Peyer's patch (tissue), 4 donors: ENCODE measurements at regions not wholly inside any gene's neighbourhood (a gene's known extent, or its start where the extent isn't known, plus 50 kb on each side); places are given as distances from the start of the nearest gene placed in this dataset.

ENCODE experiments used
- DNase-seq, 3 donors: peaks; one replicate each; pipeline ENCODE4 v3.0.0-alpha.2; 2017 to 2019
- H3K27ac ChIP-seq, 4 donors: fragments of 200-600 bp; sonication (generic); one replicate each; pipeline ENCODE4 v1.5.1; 2016 to 2019
- H3K27me3 ChIP-seq, 2 donors: fragments of 200-600 bp; sonication (generic); one replicate each; pipeline ENCODE4 v1.5.1; 2019
- H3K36me3 ChIP-seq, 3 donors: fragments of 200-600 bp; sonication (generic); one replicate each; pipeline ENCODE4 v1.5.1; 2016 to 2019
- H3K4me1 ChIP-seq, 4 donors: fragments of 200-600 bp; sonication (generic); one replicate each; pipeline ENCODE4 v1.5.1; 2016 to 2019
- H3K4me3 ChIP-seq, 4 donors: fragments of 200-600 bp; sonication (generic); 1 replicate in 3 of 4; 2 replicates in 1 of 4; pipeline ENCODE4 v1.5.1; 2016 to 2019; ENCODE audit warnings: mild to moderate bottlenecking in 1 of 4
- H3K9me3 ChIP-seq, 4 donors: fragments of 200-600 bp; sonication (generic); one replicate each; pipeline ENCODE4 v1.5.1; 2016 to 2019; ENCODE audit warnings: mild to moderate bottlenecking in 1 of 4
- POLR2A ChIP-seq, 2 donors: fragments of 450-650 bp; IDR thresholded peaks; one replicate each; pipeline ENCODE4 v1.5.1; 2017; ENCODE audit warnings: antibody characterized with exemption in 2 of 2, mild to moderate bottlenecking in 2 of 2, moderate library complexity in 2 of 2
- TF ChIP-seq, protein P1 (sequence below), 6 experiments: fragments of 450-650 bp in 4 of 6; fragments of 200-600 bp in 2 of 6; sonication (generic) in 1 of 6; IDR thresholded peaks; one replicate each; pipeline ENCODE4 v1.5.1; 2017 to 2019; ENCODE audit warnings: antibody characterized with exemption in 6 of 6, mild to moderate bottlenecking in 3 of 6, moderate library complexity in 1 of 6

- no peak overlapping the region for H3K4me3 ChIP-seq
- no peak for TF ChIP-seq POLR2A (IDR thresholded peaks at IDR 0.05)
- TF ChIP-seq, protein P1, sequence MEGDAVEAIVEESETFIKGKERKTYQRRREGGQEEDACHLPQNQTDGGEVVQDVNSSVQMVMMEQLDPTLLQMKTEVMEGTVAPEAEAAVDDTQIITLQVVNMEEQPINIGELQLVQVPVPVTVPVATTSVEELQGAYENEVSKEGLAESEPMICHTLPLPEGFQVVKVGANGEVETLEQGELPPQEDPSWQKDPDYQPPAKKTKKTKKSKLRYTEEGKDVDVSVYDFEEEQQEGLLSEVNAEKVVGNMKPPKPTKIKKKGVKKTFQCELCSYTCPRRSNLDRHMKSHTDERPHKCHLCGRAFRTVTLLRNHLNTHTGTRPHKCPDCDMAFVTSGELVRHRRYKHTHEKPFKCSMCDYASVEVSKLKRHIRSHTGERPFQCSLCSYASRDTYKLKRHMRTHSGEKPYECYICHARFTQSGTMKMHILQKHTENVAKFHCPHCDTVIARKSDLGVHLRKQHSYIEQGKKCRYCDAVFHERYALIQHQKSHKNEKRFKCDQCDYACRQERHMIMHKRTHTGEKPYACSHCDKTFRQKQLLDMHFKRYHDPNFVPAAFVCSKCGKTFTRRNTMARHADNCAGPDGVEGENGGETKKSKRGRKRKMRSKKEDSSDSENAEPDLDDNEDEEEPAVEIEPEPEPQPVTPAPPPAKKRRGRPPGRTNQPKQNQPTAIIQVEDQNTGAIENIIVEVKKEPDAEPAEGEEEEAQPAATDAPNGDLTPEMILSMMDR (IDR thresholded peaks at IDR 0.05), result no peak
- no peaks in the 10 kb centered on the region for H3K4me1 ChIP-seq
- H3K27ac ChIP-seq, result no peak overlapping the region
- H3K9me3 ChIP-seq, result no peaks in the 10 kb centered on the region
- H3K27me3 ChIP-seq, result no peaks in the 10 kb centered on the region
- no peaks in the 10 kb centered on the region for H3K36me3 ChIP-seq
- no peak for DNase-seq
Observed at GRCh38 chr2:48190230-48190629, 124.3 kb upstream of the FOXN2 start.

- TF ChIP-seq POLR2A (IDR thresholded peaks at IDR 0.05), result no peak
- TF ChIP-seq, protein P1 (IDR thresholded peaks at IDR 0.05), result no peak
- DNase-seq, result no peak
- Histone ChIP-seq H3K9me3 (no peaks in the 10 kb centered on the region), H3K4me3 (no peak overlapping the region), H3K4me1 (peaks cover 0 to 4% (median 2%) of the 10 kb centered on the region in 4 donors), H3K27ac (no peak overlapping the region), H3K36me3 (no peaks in the 10 kb centered on the region), H3K27me3 (no peaks in the 10 kb centered on the region)
Observed at GRCh38 chr2:48194641-48195040, 119.8 kb upstream of the FOXN2 start.

GRCh38 chr2:48195169-48195568, 119.3 kb upstream of the FOXN2 start:
- Histone ChIP-seq H3K4me1 (peaks cover 0 to 4% (median 2%) of the 10 kb centered on the region in 4 donors), H3K9me3 (no peaks in the 10 kb centered on the region), H3K27ac (no peak overlapping the region), H3K27me3 (no peaks in the 10 kb centered on the region), H3K36me3 (no peaks in the 10 kb centered on the region), H3K4me3 (no peak overlapping the region)
- DNase-seq, result no peak
- TF ChIP-seq, protein P1 (IDR thresholded peaks at IDR 0.05), result no peak
- no peak for TF ChIP-seq POLR2A (IDR thresholded peaks at IDR 0.05)

DNA sequence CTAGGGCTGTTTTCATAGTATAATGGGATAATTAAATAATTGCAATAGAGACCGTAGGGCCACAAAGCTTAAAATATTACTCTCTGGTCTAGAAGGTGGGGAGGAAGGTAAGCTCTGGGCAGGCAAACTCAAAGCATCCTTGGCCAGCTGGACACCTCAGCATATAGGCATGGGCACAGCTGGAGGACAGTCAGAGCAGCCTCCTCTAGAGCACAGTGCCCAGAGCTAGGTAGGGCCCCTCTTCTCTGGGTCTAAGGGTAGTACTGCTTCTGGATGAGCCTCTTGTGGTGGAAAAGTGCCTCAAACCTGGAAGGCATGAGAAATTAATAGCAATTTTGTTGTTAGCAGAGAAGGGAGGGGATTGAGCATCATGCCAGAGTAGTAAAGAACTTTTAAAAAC, 116.9 kb upstream of the FOXN2 start:
- TF ChIP-seq, protein P1 (IDR thresholded peaks at IDR 0.05), result no peak
- no peak for TF ChIP-seq POLR2A (IDR thresholded peaks at IDR 0.05)
- no peak for DNase-seq
- Histone ChIP-seq H3K27me3 (no peaks in the 10 kb centered on the region), H3K9me3 (no peaks in the 10 kb centered on the region), H3K27ac (no peak overlapping the region), H3K4me3 (no peak overlapping the region), H3K4me1 (peaks cover 0 to 4% (median 2%) of the 10 kb centered on the region in 4 donors), H3K36me3 (no peaks in the 10 kb centered on the region)

GRCh38 chr2:48198371-48198770, 116.1 kb upstream of the FOXN2 start:
- no peak overlapping the region for H3K4me3 ChIP-seq
- TF ChIP-seq, protein P1 (IDR thresholded peaks at IDR 0.05), result no peak
- TF ChIP-seq POLR2A (IDR thresholded peaks at IDR 0.05), result no peak
- no peaks in the 10 kb centered on the region for H3K27me3 ChIP-seq
- no peak for DNase-seq
- H3K27ac ChIP-seq, result no peak overlapping the region
- H3K9me3 ChIP-seq, result no peaks in the 10 kb centered on the region
- peaks cover 0 to 4% (median 2%) of the 10 kb centered on the region in 4 donors for H3K4me1 ChIP-seq
- no peaks in the 10 kb centered on the region for H3K36me3 ChIP-seq

- Histone ChIP-seq H3K9me3 (no peaks in the 10 kb centered on the region), H3K27me3 (no peaks in the 10 kb centered on the region), H3K36me3 (no peaks in the 10 kb centered on the region), H3K4me3 (no peak overlapping the region), H3K4me1 (peaks cover 0 to 4% (median 2%) of the 10 kb centered on the region in 4 donors), H3K27ac (no peak overlapping the region)
- no peak for DNase-seq
- no peak for TF ChIP-seq POLR2A (IDR thresholded peaks at IDR 0.05)
Observed at GRCh38 chr2:48199070-48199469, 115.4 kb upstream of the FOXN2 start.
